Fibroblast of upper back skin (primary cell): ENCODE measurements at regions not wholly inside any gene's neighbourhood (a gene's known extent, or its start where the extent isn't known, plus 50 kb on each side); places are given as distances from the start of the nearest gene placed in this dataset.

Source experiments
- DNase-seq: peaks from one replicate; pipeline ENCODE4 v3.0.0-alpha.2; 2013

DNA sequence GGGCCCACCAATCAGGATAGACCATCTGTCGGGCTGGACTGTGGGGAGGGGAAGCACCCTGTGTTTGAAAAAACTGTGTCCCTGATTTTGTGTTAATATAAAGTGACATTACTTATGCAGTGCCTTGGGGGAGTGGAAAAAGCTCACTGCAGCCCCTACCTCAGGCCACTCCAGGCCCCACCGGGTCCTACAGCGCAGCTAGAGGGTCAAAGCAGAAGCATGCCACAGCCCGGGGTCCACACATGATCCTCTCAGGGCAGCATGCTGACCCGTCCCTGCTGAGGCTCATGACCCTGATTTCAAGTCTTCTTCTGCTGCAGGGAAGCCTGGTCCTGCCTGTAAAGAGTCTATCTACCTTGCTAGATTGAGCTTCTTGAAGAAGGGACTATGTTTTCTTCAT, 133.0 kb upstream of the PLCB4 start:
- DNase-seq, result no peak

DNA sequence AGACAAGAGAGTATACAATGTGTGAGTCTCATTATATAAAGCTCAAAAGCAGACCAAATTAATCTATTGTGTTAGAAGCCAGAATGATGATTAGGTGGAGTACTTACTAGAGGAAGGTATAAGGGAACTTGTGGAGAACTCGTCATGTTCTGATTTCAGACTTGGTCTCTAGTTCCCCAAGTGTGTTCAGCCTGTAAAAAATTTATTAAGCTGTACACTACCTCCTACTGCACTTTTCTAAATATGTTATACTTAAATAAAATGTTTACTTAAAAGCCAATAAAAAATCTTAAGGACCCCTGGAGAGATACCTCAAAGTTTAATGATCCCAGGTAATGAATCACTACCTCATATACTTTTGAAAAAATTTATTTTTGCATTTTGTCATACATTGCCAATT, 130.4 kb upstream of the PLCB4 start:
- DNase-seq, result no peak

DNA sequence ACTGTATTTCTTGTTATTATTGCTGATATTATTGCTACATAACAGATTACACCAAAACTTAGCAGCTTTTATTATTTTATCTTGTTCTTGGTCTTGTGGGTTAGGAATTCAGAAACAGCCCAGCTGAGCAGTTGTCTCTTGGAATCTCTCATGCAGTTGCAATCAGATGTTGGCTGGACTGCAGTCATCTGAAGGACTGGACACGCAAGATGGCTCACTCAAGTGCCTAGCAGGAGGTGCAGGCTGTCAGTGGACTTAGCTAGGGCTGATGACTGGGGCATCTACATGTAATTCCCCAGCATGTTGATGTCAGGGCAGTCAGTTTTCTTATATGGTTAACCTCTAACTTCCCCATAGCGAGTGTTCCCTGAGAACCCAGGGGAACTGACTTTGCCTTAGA, 128.6 kb upstream of the PLCB4 start:
- no peak for DNase-seq

DNA sequence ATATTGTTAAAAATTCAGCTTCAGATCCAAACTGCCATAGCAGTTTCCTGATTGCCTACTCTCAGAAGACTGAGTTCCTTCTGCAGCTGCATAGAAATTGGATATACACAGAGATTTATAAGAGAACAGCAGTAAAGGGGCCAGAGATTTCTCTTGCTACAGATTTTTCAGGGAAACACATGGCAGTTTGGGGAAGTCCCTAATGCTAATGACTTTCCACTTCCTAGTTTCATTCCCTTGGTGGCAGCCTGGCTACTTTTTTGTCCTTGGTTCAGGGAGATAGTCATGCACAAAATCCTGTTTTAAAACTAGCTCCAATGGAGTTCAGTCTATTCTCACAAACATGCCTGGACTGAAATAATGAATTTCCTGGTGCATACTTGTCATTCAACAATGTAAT, 125.3 kb upstream of the PLCB4 start:
- DNase-seq, result no peak

DNA sequence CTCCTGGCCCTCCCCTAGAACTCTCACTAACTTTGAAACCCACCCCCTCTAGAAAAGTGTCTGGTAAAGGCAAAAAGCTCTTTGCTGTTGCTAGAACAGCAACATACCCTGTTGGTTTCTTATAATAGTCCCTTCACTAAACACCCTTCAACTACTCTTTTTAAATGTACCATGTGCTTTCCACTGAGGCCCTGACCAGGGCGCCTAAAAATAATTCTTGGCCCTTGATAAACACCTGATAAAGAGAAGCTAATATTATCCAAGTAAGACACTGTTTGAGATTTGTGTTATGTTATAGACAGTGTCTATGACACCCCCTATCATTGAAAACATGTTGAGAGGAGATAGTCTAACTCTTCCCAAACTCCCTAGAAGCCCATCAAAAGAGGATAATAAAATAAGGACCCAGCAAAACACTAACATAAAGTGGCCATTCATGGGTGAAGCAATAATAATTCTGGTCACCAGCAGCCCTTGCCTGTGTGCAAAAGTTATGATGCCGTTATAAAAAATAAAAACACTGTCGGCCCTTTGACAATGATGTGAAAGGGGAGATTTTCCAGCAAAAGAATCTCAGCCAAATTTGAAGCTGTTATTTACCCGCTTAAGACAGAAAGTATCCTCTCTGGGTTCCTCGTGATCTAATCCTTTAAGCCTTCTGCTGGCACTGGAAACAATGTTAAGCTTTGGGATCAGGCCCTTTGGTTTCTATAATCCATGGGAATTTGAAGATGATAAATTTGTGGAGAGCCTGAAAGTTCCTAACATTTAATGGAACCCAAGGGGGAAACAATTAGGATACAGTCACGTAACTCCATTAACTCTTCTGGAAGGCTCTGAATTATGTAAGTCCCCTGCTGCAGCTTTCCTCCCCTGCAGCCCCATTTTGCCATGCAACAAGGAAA, 122.6 kb upstream of the PLCB4 start:
- peak; percentile 59 for DNase-seq

DNA sequence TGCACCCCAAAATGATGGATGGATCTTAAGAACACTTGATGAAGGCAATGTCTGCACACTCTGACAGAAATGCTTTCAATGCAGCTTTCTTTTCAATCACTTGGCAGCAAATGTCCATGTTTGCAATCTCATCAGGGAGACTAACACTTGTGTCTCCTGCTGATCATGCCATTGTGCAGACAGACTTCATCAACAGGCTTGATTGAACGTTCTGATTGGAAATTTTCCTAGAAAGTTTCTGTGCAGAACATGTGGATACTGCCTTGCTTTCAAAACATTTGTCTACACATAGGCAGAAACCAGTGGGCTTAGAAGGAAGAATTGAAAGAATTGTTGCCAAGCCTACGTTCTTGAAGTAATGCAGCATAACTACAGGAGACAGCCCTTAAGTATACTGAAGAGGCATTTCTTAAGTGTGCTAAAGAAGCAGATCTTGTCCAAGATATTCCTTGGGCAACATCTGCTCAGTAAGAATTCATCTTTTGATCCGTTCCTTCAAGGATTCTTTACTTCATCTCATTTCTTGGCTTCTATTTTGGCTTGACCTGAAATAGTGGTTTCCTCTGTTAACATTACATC, 120.4 kb upstream of the PLCB4 start:
- DNase-seq, result no peak

DNA sequence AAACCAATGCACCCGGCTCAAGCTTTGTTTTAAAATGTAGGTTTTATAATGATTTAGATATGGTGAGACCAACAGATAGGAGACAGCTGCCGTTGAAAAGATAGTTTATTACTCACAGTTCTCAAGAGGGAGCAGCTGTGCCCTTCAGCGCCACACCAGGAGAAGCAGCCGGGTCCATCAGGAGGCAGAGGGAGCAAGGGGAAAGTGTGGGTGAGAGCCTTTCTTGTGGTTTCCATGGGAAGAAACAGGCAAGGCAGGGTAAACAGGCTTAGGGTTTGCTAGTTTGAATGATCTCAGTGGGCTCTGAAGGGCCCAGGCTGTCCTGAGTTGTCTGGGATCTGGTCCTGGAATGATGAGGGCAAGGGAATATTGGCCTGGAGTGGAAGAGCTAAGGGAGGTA, 117.7 kb upstream of the PLCB4 start:
- DNase-seq, result no peak

DNA sequence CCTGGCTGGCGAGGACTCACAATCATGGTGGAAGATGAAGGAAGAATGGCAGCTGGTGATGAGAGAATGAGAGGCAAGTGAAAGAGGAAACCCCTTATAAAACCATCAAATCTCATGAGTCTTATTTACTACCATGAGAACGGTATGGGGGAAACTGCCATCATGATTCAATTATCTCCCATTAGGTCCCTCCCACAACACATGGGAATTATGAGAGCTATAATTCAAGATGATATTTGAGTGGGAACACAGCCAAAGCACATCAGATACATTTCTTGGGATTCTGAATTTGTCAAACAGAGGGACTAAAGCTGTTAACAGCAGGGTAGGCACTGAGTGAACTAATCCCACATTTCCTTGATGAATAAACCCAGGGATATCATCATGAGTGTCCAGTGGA, 116.2 kb upstream of the PLCB4 start:
- DNase-seq, result peak; percentile 63

DNA sequence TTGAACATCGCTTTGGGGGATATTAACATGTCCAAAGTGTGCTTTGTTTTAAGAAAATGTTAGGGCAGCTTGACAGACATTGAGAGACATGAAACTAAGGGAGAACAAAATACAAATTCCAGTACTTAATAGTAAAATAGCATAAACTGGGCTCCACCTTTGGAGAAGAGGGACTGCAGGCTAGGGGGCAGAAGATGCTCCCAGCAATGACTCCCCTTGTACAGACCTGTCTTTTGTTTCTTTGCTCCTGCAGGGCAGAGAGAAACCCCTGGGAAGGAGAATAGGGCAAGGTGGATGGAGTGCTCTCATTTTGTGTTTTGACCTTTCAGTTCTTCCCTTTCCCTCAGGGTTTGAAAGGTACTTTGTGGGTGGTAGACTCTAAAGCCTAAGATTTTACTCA, 115.6 kb upstream of the PLCB4 start:
- no peak for DNase-seq

DNA sequence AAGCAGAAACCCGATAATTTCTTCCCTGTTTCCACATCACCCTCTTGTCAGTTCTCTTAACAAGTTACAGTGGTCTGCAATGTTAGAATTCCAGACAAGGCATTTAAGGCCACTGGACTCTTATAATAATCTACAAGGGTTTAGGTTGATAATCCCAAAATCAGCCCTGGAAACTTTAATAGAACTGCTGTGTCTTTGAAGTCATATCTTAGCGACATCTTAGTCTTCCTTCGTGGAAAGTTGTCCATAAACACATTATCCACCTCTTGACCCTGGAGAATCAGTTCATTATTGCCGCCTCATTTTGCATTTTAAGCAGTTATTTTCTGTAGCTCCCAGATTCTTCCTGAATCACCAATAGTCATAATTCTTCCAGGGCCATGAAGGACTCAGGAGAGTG, 108.6 kb upstream of the PLCB4 start:
- no peak for DNase-seq

DNA sequence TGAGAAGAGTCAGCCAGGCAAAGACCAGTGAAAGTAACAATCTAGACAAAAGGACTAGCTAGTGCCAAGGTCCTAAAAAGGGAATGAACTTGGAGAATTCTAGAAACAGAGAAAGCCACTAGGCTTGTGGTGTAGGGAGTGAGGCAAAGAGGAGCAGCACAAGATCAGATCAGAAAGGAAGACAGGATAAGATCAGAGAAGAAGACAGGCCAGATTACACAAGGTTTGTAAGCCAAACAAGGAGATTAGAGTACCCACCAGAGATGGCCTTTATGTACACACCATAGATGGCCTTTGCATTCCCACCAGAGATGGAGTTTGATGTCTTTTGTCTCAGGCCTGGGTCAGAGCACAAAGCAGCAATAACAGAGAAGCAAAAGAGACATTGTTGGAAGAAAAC, 105.6 kb upstream of the PLCB4 start:
- DNase-seq, result no peak

DNA sequence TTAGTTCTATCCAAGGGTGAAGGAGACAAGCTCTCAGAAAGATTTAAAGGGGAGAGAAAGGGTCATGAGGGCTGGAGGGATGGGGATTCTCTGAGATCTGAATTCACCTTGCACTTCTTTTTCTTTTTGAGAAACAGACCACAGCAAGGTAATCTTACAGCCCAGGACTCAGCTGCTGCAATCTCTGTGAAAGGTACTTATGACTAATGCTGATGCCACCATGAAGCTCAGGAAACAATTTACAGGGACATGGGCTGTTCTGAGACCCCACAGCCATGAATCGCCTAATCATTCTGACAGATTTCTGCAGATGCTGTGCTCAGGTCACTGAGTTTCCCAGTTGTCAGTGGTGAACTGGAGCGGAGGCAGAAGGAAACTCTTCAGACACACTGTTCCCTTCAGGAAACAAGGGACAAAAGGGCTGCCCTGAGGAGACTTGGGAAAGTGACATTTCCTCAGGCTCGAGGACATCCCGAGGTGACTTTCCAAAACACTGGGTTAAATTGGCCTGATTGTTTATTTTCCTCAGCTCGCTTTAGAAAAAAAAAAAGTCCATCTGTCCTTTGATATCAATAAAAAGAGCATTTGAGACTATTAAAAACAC, 103.8 kb upstream of the PLCB4 start:
- no peak for DNase-seq

DNA sequence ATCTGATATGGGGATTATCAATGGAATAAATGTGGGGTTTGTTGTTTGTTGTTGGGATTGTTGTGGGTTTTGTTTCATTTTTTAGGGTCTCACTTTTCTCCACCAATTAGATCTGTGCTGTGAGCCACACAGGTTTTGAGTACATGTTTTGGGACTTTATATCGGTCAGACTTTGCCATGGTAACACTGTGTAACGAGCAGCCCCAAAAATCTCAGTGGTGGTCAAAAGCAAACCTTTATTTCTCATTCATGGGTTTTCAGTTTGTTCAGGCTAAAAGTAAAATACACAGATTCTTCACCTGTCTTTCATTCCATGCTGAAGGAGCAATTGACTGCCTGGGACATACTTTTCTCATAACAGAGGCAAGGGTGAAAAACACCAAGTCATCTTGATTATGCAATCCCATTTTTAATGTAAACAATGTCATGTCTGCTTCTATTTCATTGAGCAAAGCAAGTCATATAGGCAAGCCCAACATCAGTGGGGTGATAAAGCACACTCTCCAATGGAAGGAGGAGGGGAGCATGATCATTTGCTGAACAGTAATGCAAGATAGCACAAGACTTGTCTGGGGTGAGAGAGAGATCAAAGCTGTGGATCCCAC, 101.1 kb upstream of the PLCB4 start:
- DNase-seq, result no peak

DNA sequence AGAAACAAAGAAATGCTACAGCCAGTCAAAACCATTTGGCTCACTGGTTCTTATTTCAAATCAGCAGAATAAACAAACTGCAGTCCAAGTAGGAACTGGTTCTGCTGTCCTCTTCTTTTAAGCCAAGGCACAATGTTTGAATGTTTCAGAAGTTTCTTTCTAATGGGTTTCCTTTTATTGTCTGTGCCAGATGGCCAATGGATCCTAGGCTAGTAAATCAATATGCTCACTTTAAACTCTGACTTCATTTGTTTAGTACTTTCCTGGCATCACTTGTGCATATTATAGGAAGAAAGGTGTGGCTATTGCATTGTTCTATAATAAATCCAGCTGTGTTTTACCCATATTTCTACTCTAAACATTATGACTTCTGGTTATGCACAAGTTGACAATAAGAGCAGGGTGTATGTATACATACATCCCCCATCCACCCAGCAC, 99.7 kb upstream of the PLCB4 start:
- DNase-seq, result no peak

DNA sequence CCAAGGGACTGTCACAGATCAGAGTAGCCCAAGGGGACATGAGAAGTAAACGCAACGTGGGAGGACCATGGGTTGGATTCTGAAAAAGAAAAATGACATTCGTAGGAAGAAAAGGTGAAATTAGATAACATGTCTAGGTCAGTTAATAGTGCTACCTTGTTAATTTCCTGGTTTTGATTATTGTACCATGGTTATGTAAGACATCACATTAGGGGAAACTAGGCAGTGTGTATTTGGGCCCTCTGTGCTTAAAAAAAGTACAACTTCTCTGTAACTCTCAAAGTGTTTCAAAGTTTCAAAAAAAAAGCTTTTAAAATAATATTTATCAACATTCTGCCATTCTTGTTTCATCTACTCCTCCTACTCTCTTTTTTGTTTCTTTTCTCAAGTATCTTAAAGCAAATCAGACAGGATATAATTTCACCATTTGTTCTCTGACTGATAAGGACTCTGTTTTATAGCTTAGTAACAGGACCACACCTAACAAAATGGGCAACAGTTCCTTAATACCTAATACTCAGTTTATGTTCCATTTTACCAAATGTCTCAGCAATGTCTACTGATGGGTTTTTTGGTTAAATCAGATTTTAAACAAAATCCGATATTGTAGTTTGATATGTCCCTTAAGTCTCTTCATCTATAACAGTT, 97.1 kb upstream of the PLCB4 start:
- no peak for DNase-seq

DNA sequence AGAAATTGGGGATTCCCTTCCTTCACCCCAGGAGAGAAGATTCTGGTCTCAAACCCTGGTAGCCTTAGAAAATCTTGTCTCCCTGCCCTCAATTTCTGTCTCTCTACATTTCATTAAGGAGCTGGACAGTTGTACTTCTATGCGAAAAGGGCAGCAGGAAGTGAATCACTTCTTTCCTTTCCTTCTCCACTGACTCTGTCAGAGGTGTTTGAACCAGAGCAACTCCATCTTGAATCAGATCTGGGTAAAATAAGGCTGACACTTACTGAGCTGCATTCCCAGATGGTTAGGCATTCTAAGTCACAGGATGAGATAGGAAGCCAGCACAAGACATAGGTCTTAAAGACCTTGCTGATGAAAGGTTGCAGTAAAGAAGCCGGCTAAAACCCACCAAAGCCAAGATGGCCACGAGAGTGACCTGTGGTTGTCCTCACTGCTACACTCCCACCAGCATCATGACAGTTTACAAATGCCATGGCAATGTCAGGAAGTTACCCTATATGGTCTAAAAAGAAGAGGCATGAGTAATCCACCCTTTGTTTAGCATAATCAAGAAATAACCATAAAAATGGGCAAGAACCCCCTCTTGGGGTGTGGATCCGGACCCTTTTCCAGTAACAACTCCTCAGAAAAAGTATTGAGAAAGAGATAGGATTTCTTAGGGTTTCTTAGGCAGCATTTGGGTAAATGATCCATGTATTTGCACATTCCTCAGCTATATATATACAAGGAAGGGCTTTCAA, 95.8 kb upstream of the PLCB4 start:
- no peak for DNase-seq

DNA sequence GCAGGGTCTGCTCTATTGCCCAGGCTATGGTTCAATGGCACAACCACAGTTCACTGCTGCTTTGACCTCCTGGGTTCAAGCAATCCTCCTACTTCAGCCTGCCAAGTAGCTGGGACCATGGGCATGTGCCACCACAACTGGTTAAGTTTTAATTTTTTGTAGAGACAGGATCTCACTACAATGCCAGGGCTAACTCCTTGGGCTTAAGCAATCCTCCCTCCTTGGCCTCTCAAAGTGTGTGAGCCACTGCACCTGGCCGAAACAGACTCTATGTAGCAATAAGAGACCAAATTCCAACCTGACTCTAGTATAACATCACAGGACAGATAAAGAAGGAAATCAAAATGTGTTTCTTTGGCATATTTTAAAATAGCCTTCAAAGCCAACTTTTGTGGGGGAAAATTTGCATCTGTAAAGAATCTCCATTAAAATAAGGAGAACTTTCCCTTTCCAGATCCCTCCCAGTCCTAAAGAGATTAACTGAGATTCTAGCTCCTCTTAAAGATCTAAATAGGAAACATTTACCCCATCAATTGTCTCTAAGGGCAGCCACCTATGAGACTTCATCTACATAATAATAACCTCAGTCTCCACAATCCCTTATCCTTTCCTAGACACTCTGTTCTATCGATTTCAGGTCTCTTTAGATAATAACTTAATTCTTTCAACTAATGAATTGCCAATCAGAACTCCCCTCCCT, 94.7 kb upstream of the PLCB4 start:
- no peak for DNase-seq

DNA sequence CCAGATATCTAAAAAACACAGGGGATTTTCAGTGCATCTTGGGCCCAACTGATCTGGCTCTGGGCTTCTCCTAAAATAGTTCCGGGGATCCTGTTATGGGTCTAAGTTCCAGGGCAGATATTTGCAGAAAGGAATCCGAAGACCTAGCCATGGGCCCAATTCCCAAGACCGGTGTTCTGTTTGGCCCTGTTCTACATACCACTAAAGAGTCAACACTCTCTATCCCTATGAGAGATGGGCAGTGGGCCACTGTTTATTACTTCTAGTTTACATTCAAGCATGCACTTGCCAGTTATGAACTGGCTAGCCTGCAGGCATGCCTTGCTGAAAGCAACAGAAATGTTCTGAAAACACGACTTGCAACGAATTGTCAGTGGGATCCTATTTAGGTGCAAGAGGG, 87.4 kb upstream of the PLCB4 start:
- no peak for DNase-seq

DNA sequence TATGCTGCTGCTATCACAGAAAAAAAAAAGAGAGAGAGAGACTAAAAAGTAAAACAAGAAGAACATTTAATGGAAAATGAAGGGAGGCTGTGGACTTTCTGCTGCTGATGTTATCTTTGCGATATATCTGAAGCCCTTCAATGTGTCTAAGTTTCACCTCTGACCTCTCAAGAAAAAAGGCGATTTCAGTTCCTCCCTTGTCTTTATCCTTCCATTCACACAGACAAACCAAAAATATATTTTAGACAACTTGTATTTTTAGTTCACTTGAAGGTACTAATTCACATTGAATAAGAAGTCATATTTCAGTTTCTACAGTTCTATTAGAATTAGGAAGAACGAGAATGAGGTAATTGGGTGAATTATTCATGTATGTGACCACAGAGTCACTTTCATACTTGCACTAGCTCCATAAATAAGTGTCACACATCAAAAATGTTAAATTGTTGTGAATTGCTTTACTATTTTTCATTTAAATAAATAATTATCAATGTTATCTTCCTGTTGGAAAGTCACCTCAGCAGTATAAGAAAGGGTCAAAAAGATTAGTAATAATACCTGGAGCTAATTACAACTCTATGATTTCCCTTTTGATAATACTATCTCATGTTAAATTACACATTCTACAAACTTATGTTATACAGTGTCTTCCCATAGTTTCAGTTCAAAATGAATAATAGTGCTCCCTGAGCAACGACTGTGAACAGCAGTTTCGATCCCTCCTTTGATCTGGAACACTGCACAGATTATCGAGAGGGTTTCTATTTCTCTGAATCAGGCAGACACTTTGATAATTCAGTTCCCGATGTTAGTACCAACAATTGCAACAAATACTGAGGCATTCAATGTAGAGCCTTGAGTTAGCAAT, 85.2 kb upstream of the PLCB4 start:
- DNase-seq, result no peak

DNA sequence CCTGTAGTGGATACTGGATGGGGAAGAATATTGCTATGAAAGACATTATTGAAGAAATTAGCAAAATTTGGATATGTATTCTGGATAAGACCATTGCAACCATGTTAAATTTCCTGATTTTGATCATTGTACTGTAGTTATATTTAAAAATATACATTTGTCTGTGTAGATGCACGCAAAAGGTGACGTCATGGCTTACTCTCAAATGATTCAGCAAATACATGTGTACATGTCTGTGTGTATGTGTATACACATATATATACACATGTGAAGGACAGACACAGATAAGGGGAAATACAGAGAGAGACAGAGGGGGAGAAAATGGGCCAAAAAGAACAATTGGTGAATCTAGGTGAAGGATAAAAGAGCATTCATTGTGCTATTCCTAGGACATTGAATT, 82.3 kb upstream of the PLCB4 start:
- DNase-seq, result no peak

DNA sequence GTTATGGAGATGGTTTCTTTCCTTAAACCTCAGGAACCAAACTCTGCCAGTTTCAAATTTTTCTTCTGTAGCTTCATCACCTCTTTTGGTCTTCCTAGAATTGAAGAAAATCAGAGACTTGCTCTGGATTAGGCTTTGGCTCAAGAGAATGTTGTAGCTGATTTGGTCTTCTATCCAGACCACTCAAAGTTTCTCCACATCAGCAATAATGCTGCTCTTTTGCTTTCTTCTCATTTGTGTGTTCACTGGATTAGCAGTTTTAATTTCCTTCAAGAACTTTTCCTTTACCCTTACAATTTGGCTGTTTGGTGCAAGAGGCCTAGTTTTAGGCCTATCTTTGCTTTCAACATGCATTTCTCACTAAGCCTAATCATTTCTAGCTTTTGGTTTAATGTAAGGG, 78.1 kb upstream of the PLCB4 start:
- no peak for DNase-seq
